KOPT-K1 (cell line): ENCODE measurements at regions not wholly inside any gene's neighbourhood (a gene's known extent, or its start where the extent isn't known, plus 50 kb on each side); places are given as distances from the start of the nearest gene placed in this dataset.

Experiments used
- H3K27ac ChIP-seq: fragments of 200-600 bp; sonication (generic); 2 replicates; pipeline ENCODE4 v1.5.1; 2016; ENCODE audit warnings: antibody characterized with exemption, mild to moderate bottlenecking, low read depth, low read length; ENCODE audit not compliant: poor library complexity, severe bottlenecking
- H3K36me3 ChIP-seq: fragments of 200-600 bp; sonication (generic); 2 replicates; pipeline ENCODE4 v1.5.1; 2017; ENCODE audit warnings: antibody characterized with exemption, mild to moderate bottlenecking, low read length, moderate library complexity; ENCODE audit not compliant: insufficient read depth
- H3K9me3 ChIP-seq: fragments of 200-600 bp; sonication (generic); 2 replicates; pipeline ENCODE4 v1.5.1; 2017; ENCODE audit warnings: antibody characterized with exemption, low read length, mild to moderate bottlenecking; ENCODE audit not compliant: insufficient read depth, poor library complexity, severe bottlenecking

DNA sequence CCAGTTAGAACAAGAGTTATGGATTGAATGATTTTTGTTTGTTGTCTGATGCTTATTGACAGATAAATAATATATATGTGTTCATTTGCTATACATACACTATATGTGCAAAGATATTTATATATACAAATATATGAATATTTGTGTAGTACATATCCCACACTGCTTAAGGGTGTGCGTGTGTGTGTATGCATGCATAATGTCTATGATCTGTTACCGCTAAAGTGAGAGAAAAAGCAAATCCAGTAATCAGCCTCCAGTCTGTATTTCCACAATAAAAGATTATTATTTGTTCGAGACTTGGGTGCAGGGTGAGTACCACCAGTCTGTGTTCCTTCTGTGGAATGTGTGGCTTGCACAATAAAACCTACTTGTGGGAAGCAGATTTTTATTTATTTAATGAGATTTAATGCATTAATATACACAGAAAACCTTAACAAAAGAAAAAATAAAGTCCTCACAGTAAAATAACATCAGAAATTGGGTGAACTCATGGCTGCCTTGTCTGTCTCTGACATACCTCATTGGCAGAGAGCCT lies 366.0 kb upstream of the TBL1XR1 start:
- no peaks in the 10 kb centered on the region for H3K36me3 ChIP-seq
- H3K9me3 ChIP-seq: no peaks in the 10 kb centered on the region
- H3K27ac ChIP-seq: no peak overlapping the region

DNA sequence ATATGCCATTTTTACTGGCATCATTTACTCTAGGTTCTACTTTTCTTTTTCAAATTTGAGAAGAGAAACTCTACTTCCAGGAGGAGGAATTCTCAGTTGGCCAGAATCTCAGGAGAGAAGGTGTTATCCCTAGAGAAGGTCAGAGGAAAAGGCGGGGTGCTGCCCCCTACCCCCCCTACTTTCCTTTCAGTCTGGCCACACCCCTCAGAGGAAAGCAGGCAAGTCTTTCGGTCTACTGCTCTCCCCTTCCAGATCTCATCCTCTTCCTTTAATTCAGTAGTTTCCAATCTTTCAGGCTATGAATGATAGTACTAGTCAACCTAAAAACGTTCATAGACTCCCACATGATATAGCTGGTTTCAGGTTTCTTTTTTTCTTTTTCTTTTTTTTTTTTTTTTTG lies 366.5 kb upstream of the TBL1XR1 start:
- Histone ChIP-seq H3K27ac (no peak overlapping the region), H3K36me3 (no peaks in the 10 kb centered on the region), H3K9me3 (no peaks in the 10 kb centered on the region)

DNA sequence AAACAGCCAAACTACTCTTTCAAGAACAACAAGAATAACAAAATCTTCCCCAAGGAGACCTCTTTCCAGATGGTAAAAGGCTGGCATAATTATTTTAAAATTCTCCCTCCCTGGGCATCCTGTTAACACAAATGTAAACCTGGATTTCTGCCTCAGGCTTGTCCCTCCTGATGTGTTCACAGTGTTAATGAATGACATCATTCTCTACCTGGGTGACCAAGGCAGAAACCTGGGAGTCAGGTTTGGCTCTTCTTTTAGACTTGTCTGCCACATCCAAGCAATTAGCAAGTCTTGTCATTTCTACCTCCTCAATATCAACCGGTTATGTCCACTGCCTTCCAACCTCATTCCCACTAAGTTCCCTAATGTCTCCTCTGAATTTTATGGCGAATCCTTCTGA lies 368.7 kb upstream of the TBL1XR1 start:
- no peaks in the 10 kb centered on the region for H3K36me3 ChIP-seq
- no peaks in the 10 kb centered on the region for H3K9me3 ChIP-seq
- no peak overlapping the region for H3K27ac ChIP-seq

DNA sequence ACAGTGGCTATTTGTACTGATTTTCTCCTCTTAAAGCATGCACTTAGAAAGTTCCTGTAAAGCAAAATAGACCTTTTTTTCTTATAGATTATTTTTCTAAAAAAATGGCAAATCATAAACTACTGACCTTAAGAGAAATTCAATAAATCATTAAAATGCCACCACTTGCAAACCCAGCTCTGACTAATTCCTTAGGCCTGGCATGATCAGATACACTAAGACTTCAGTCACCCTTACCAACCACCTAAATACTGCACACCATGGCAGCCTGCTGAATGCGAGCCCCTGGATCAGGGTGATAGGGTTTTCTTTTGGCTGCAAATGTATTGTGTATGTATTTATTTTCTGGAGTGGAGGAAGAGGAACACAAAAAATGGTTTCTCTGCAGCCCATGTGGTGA lies 370.6 kb upstream of the TBL1XR1 start:
- Histone ChIP-seq H3K9me3 (no peaks in the 10 kb centered on the region), H3K36me3 (no peaks in the 10 kb centered on the region), H3K27ac (no peak overlapping the region)

DNA sequence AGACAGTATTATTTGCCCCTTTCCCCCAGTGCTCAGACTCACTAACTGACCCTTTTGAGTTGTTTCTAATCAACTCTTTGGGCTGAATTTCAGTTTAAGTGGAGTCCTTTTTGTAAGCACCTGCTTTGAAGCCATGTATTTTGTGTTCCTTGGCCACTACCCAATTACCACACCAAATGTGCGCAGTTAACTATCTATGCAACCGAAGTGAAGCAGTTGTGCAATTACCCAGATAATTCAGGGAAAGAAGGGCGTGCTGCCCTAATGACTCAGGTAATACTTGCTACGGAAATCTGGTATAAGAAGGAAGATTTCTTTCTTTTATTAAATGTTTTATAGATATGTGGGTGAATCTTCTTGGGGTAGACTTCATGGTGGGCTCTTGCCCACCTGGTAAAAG lies 371.9 kb upstream of the TBL1XR1 start:
- H3K9me3 ChIP-seq: no peaks in the 10 kb centered on the region
- H3K27ac ChIP-seq: no peak overlapping the region
- no peaks in the 10 kb centered on the region for H3K36me3 ChIP-seq

DNA sequence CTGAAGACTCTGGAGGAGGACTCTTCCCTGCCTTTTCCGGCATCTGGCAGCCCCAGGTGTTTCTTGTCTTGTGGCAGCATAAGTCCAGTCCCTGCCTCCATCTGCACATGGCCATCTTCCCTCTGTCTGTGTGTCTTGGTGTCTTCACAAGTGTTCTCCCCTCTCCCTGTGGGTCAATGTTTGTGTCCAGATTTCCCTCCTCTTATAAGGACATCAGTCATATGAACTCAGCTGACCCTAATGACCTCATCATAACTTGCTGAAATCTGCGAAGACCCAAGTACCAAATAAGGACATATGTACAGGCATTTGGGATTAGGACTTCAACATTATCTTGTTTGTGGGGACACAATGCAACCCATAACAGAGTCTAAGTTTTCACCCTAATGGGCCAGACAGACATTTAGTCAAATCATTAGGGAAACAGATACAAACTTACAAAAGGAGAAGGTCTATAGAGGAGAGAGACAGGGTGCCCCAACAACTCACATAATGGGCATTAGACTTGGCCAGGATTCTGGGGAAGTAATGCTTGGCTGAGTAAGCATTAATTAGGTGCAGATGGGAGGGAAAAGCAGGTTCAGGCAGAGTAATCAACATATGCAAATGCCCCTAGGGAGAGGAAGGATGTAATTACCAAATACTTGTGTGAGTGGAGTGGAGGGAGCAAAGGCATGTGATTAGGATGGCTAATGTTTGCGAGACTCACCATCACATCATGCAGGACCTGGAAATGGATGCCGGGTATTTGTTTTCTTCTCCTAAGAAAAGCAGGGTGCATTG lies 372.8 kb upstream of the TBL1XR1 start:
- H3K27ac ChIP-seq: no peak overlapping the region
- no peaks in the 10 kb centered on the region for H3K9me3 ChIP-seq
- no peaks in the 10 kb centered on the region for H3K36me3 ChIP-seq

DNA sequence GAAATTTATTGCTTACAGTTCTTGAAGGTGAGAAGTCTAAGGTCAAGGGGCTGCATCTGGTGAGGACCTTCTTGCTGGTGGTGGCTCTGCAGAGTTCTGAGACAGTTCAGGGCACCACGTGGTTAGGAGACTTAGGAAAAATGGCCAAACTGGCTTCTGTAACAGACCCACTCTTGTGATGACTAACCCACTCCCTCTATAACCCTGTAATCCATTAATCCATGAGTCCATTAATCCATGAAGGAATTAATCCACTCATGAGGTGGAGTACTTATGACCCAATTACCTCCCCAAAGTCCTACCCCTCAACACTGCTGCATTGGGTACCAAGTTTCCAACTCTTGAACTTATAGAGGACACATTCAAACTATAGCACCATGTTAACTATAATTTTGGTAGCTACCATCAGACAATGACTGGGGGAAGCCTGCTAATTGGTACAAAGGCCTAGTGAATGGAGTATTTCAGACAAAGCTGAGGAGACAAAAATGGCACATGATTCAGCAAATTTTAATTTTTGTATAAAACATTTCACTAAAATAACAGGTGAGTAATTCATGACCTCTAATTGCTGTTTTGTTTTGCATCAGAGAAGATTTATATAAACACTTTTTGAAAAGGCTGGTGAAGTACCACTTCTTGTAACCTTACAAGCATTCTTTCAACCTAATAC lies 374.1 kb upstream of the TBL1XR1 start:
- Histone ChIP-seq H3K36me3 (no peaks in the 10 kb centered on the region), H3K9me3 (no peaks in the 10 kb centered on the region), H3K27ac (no peak overlapping the region)

DNA sequence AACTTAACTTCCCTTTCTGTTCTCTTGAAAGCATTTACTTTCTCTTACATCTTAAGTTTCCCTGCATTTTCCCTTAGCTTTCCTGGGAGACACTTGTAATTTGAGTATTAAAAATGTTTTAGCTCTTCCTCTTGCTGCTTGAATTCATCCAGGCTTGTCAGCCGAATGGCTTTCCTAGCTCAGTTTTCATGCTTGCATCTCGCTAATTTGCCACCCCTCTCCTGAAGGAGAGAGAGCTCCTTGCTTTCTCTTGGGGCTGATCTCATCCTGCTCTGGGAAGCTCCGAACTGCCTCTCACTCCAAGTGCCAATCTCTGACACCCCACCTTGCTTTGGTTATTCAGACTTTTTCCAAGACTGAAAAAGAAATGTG lies 374.6 kb upstream of the TBL1XR1 start:
- H3K9me3 ChIP-seq: no peaks in the 10 kb centered on the region
- H3K36me3 ChIP-seq: no peaks in the 10 kb centered on the region
- no peak overlapping the region for H3K27ac ChIP-seq

DNA sequence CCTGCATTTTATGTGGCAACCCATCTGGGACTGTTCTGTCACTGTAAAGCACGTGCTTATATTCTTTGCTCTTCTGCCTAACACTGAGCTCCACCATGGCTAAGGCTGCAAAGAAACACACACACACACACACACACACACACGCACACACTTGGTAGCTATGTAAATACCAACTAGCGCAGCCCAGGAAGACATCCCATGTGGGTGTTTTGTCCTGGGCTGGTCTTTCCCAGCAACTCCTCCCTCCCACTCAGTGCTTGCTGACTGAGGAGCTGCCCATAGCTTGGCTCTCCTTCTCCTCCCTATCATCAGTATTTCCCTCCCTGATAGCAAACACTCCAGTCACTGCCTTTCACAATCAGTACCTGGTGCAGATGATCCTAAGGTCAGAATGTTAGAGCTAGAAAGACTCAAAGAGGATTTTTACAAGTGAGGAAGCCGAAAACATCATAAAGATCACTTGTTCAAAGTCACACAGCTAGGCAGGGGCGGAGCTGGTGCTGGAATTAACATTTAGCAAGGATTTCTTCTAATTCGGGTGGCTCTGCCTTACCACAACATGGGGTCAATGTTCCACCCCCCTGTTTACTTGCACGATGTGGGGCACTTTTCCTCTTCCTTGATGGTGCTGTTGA lies 377.1 kb upstream of the TBL1XR1 start:
- H3K9me3 ChIP-seq: no peaks in the 10 kb centered on the region
- H3K27ac ChIP-seq: no peak overlapping the region
- H3K36me3 ChIP-seq: no peaks in the 10 kb centered on the region

DNA sequence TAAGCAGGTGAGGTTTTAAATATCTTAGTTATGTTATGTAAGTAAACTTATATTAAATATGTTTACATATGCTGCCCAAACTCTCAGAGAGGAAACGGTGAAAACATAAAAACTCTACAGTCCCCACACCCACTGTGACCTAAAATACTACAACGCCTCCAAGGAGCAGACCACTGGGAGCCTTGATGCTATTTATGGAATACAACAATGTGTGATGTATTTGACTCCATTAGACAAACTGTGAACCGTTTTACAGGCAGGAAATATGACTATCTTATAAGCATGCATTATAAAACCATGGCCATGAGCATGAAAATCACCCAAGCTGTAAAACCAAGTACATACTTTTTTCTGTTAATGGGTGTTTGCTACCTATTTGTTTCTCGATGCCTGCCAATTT lies 379.5 kb upstream of the TBL1XR1 start:
- H3K9me3 ChIP-seq: no peaks in the 10 kb centered on the region
- H3K36me3 ChIP-seq: no peaks in the 10 kb centered on the region
- H3K27ac ChIP-seq: no peak overlapping the region

DNA sequence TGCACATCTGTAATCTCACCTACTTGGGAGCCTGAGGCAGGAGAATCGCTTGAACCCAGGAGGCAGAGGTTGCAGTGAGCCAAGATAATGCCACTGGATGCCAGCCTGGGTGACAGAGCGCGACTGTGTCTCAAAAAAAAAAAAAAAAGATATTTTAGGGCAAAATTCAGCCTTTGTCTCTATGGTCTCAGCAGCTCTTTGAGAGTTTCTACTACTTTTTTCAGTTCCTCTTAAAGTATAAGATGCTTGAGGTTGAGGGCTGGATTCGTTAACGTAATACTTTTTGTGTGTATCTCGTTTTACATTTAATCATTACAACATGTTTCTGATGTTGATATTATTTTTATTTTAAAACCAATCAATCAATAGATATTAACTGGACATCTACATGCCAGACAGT lies 381.2 kb upstream of the TBL1XR1 start:
- Histone ChIP-seq H3K9me3 (no peaks in the 10 kb centered on the region), H3K27ac (no peak overlapping the region), H3K36me3 (no peaks in the 10 kb centered on the region)

DNA sequence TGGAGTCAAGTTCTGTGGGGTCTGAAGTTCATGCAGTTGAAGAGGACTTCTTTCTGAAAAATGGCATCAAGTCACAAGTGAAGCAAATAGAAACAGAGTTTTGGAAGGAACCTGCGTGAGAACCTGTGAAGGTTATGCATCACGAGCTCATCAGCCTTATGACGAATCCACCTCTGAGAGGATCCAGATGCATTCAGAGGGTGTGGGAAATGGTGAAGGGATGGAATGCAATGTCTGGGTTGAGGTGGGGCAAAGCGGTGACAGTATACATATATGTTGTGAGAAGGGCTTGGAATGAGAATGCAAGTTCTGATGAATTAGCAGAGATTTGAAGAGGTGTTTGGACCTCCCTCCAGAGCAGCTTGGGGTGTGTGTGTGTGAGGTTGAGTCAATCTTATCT lies 382.1 kb upstream of the TBL1XR1 start:
- no peak overlapping the region for H3K27ac ChIP-seq
- no peaks in the 10 kb centered on the region for H3K9me3 ChIP-seq
- no peaks in the 10 kb centered on the region for H3K36me3 ChIP-seq

DNA sequence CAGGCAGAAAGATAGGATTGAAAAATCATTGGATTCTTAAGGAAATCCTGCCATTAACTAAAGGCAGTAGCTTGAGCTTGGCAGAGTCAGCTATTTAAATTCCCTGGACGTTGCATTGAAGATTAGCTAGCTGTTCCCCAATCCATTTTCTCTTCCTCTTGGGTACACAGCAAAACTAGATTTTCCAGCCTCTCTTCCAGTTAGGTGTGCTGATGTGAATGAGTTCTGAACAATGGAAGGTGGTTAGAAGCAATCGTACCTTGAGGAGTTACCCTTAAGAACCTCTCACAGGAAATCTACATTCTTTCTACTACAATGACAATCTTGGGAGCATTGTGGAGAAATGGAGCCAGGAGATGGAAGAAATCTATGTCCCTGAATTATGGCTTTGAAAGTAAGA lies 383.2 kb upstream of the TBL1XR1 start:
- Histone ChIP-seq H3K27ac (no peak overlapping the region), H3K9me3 (no peaks in the 10 kb centered on the region), H3K36me3 (no peaks in the 10 kb centered on the region)

DNA sequence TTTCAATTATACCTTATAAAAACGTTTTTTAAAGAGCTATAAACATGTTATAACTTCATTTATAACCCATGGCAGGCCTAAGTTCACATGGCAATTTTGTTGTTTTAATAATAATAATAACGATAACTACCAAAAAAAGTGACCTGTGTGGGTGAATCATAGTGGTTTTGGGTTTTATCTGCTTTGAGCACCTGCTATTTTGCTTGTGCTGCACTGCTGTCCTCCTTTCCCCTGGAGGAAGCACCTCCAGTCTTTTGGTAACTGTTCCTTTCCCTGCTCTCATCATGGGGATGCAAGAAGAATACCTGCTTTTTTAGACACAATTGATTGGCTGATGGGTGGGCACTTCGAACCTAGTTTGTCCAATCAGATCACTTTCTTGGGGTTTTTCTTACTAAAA lies 388.0 kb upstream of the TBL1XR1 start:
- Histone ChIP-seq H3K9me3 (peaks cover 6% of the 10 kb centered on the region), H3K27ac (no peak overlapping the region)

DNA sequence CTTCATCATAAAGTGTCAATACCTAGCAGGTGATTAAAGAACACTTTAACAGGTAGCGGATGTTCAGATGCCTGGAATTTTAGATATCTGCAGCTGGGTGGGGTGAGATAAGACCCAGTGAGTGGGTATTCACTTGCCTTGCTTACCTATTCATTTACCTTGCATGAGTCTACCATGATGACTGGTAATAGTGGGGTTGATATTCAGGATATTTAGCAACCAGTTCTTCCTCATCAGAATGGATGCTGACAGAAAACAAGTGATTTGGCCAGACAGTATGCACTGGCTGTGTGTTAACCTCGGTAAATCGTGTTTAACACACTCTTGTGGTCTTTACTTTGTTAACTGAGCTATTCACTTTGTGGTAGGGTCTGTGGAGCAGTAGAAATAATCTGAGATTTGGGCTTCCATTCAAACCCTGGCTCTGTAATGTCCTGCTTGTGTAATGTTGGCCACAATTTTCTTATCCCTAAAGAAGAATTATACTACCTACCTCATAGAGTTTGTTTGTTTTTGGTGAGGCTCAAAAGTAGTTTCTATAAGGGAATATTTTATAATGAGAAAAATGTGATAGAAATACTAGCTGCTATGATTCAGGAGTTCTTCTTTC lies 391.9 kb upstream of the TBL1XR1 start:
- no peaks in the 10 kb centered on the region for H3K36me3 ChIP-seq
- peaks cover 6% of the 10 kb centered on the region for H3K9me3 ChIP-seq
- no peak overlapping the region for H3K27ac ChIP-seq

More for the DNA sequence above, 388.0 kb upstream of the TBL1XR1 start:
- no peaks in the 10 kb centered on the region for H3K36me3 ChIP-seq
